ENCODE measurements at regions not wholly inside any gene's neighbourhood (a gene's known extent, or its start where the extent isn't known, plus 50 kb on each side); places are given as distances from the start of the nearest gene placed in this dataset.

DNA sequence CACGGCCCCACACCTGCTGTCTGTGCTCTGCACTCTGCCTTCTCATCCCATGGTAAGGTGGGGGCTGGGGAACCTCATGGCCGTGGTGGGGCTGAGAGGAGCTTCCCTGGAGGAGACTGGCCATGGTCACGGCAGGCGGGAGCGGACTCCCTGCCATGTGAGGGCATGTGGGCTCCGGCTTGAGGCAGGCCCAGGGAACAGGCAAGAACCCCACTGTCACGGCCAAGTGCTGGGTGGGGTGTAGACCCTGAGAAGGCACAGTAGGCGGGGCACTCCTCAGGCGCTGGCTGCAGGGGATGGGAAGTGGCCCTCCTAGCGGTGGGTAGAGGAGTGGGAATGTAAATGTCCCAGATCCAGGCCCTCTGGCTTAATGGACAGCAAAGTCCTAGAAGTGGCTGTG is 1262.7 kb downstream of the BRD1 start:
- ATAC-seq (replicated peaks in 1 of 4), result no peak
- CTCF ChIA-PET, result no interaction called here
- no peak for DNase-seq
- H3K36me3 Mint-ChIP-seq, result no peaks in the 10 kb centered on the region
- no peaks in the 10 kb centered on the region for H3K36me3 ChIP-seq (ENCODE audit: control insufficient read depth in 2 of 2, extremely low read depth in 1 of 2, insufficient read depth in 1 of 2, low read length in 1 of 2)
- no peaks in the 10 kb centered on the region for H3K9me3 ChIP-seq
- H3K4me3 ChIP-seq (ENCODE audit: control insufficient read depth in 1 of 2, extremely low read depth in 1 of 2, low read length in 1 of 2), result no peak overlapping the region
- H3K4me1 ChIP-seq (ENCODE audit: control insufficient read depth in 1 of 2, extremely low read depth in 1 of 2, insufficient read depth in 2 of 2, low read length in 2 of 2), result no peaks in the 10 kb centered on the region
- POLR2A ChIA-PET, result no interaction called here
- peaks cover 2 to 44% of the 10 kb centered on the region in 2 experiments for H3K27me3 ChIP-seq (replicated peaks in 1 of 2; ENCODE audit: control insufficient read depth in 2 of 2, extremely low read depth in 1 of 2, insufficient read depth in 2 of 2, low read length in 1 of 2)
- WGBS (ENCODE audit: insufficient coverage), result 81% methylated on average over 10 of the region's 10 CpGs
- peaks cover 15 to 18% of the 10 kb centered on the region in 2 donors for H3K27me3 Mint-ChIP-seq
- H3K27ac Mint-ChIP-seq, result no peak overlapping the region
- H3K4me1 Mint-ChIP-seq, result peaks cover 0 to 7% (median 7%) of the 10 kb centered on the region in 3 donors
- H3K27ac ChIP-seq (ENCODE audit: low read length), result no peak overlapping the region
- H3K4me3 Mint-ChIP-seq, result no peak overlapping the region
- H3K9me3 Mint-ChIP-seq, result peaks cover 0 to 2% (median 2%) of the 10 kb centered on the region in 3 donors

DNA sequence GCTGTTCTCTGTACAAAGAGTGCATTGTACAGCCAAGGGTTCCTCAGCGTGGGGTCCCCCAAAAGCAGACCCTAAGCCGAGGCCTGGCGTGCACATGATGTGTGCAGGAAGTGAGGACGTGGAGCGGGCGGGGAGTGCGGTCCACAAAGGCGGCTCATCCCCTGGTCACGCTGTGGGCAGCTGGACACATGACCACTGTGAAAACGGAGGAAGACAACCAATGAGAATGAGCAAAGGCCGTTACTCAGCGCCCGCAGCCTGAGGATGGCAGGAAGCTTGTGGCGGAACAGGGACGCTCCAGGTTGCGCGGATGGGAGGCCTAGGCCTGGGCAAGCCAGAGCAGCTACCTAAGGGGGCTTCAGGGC is 1263.7 kb downstream of the BRD1 start:
- CTCF ChIA-PET, result no interaction called here
- ATAC-seq (replicated peaks in 1 of 4) (no peak), DNase-seq (no peak)
- no peak overlapping the region for H3K4me3 Mint-ChIP-seq
- no peaks in the 10 kb centered on the region for H3K36me3 ChIP-seq (ENCODE audit: control insufficient read depth in 2 of 2, extremely low read depth in 1 of 2, insufficient read depth in 1 of 2, low read length in 1 of 2)
- H3K4me3 ChIP-seq (ENCODE audit: control insufficient read depth in 1 of 2, extremely low read depth in 1 of 2, low read length in 1 of 2), result no peak overlapping the region
- H3K4me1 Mint-ChIP-seq, result peaks cover 0 to 7% (median 7%) of the 10 kb centered on the region in 3 donors
- no peaks in the 10 kb centered on the region for H3K9me3 Mint-ChIP-seq
- no peaks in the 10 kb centered on the region for H3K9me3 ChIP-seq
- H3K27ac Mint-ChIP-seq, result no peak overlapping the region
- peaks cover 2 to 46% of the 10 kb centered on the region in 2 experiments for H3K27me3 ChIP-seq (replicated peaks in 1 of 2; ENCODE audit: control insufficient read depth in 2 of 2, extremely low read depth in 1 of 2, insufficient read depth in 2 of 2, low read length in 1 of 2)
- POLR2A ChIA-PET, result no interaction called here
- H3K27me3 Mint-ChIP-seq, result peaks cover 10 to 16% of the 10 kb centered on the region in 2 donors
- H3K36me3 Mint-ChIP-seq, result no peaks in the 10 kb centered on the region
- no peak overlapping the region for H3K27ac ChIP-seq (ENCODE audit: low read length)
- no peaks in the 10 kb centered on the region for H3K4me1 ChIP-seq (ENCODE audit: control insufficient read depth in 1 of 2, extremely low read depth in 1 of 2, insufficient read depth in 2 of 2, low read length in 2 of 2)
- WGBS (ENCODE audit: insufficient coverage), result 90% methylated on average over 17 of the region's 17 CpGs

DNA sequence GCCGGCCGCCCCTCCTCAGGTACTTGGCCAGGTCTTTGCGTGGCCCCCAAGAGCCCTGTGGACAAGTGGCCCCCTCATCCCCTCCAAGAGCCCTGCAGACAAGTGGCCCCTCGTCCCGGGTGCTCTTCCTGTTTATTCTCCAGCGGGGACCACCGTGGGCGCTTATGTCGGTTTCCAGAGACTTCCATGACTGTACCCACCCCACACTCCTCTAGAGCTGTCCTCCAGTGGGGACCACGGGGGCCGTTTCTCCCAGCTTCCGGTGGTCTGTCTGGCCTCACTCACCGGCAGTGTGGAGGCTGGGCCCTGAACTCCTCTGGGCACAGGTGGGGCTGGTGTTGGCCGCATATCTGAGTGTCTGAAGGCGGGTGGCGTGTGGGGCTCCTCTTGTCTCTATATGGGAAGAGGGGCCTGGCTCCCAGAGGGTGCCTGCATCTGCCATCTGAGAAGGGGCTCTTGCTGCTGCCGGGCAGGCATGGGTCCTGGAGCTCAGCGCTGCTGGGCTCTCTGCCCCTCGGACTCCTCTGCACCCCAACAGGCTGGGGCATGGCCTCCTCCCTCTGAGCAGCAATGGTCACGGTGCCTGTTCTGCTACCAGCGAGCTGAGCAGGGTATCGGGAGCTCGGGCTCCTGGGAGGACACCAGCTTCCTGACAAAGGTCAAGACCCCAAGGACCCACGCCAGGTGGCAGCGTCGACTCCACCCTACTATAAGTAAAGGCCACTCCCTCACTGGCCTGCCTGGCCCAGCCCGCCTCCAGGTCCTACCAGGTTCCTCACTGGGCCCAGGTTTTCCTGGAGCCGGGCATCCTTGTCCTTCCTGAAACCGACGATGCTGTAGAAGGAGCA is 1264.3 kb downstream of the BRD1 start:
- Mint-ChIP-seq H3K27me3 (peaks cover 9 to 15% of the 10 kb centered on the region in 2 donors), H3K9me3 (no peaks in the 10 kb centered on the region), H3K27ac (no peak overlapping the region), H3K36me3 (no peaks in the 10 kb centered on the region), H3K4me3 (no peak overlapping the region), H3K4me1 (peaks cover 0 to 7% (median 7%) of the 10 kb centered on the region in 3 donors)
- peaks cover 2 to 45% of the 10 kb centered on the region in 2 experiments for H3K27me3 ChIP-seq (replicated peaks in 1 of 2; ENCODE audit: control insufficient read depth in 2 of 2, extremely low read depth in 1 of 2, insufficient read depth in 2 of 2, low read length in 1 of 2)
- H3K9me3 ChIP-seq, result no peaks in the 10 kb centered on the region
- no peaks in the 10 kb centered on the region for H3K4me1 ChIP-seq (ENCODE audit: control insufficient read depth in 1 of 2, extremely low read depth in 1 of 2, insufficient read depth in 2 of 2, low read length in 2 of 2)
- ATAC-seq (replicated peaks in 1 of 4) (no peak), DNase-seq (no peak)
- H3K4me3 ChIP-seq (ENCODE audit: control insufficient read depth in 1 of 2, extremely low read depth in 1 of 2, low read length in 1 of 2), result no peak overlapping the region
- CTCF ChIA-PET, result no interaction called here
- 84% methylated on average over 21 of the region's 30 CpGs for whole genome bisulfite sequencing (ENCODE audit: insufficient coverage)
- POLR2A ChIA-PET, result no interaction called here
- H3K27ac ChIP-seq (ENCODE audit: low read length), result no peak overlapping the region
- H3K36me3 ChIP-seq (ENCODE audit: control insufficient read depth in 2 of 2, extremely low read depth in 1 of 2, insufficient read depth in 1 of 2, low read length in 1 of 2), result no peaks in the 10 kb centered on the region

DNA sequence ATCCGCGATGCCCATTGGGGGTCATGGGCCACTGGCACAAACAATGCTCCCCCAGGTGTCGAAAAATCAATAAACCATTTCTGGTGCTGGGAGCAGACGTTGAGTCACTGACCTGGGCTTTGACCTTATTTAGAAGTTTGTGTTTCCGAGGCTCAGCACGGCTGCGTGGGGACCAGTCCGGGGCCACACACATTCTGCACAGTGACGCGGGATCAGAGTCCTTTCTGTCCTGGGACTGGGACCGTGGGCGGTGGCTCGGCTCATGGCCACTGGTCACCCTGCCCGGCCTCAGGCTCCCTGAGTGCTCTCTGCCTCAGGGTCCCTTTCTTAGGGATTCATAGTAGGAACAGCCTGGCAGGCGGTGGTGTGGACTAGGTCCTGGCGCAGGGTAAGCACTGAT is 1266.0 kb downstream of the BRD1 start:
- peaks cover 4% of the 10 kb centered on the region in 2 donors for H3K27me3 Mint-ChIP-seq
- Histone ChIP-seq H3K27me3 (replicated peaks in 1 of 2; ENCODE audit: control insufficient read depth in 2 of 2, extremely low read depth in 1 of 2, insufficient read depth in 2 of 2, low read length in 1 of 2) (peaks cover 2 to 30% of the 10 kb centered on the region in 2 experiments), H3K27ac (ENCODE audit: low read length) (no peak overlapping the region), H3K4me1 (ENCODE audit: control insufficient read depth in 1 of 2, extremely low read depth in 1 of 2, insufficient read depth in 2 of 2, low read length in 2 of 2) (no peaks in the 10 kb centered on the region), H3K9me3 (no peaks in the 10 kb centered on the region), H3K4me3 (ENCODE audit: control insufficient read depth in 1 of 2, extremely low read depth in 1 of 2, low read length in 1 of 2) (no peak overlapping the region), H3K36me3 (ENCODE audit: control insufficient read depth in 2 of 2, extremely low read depth in 1 of 2, insufficient read depth in 1 of 2, low read length in 1 of 2) (no peaks in the 10 kb centered on the region)
- no peaks in the 10 kb centered on the region for H3K9me3 Mint-ChIP-seq
- H3K36me3 Mint-ChIP-seq, result no peaks in the 10 kb centered on the region
- H3K27ac Mint-ChIP-seq, result no peak overlapping the region
- 95% methylated on average over 15 of the region's 16 CpGs for WGBS (ENCODE audit: insufficient coverage)
- ChIA-PET CTCF (no interaction called here), POLR2A (no interaction called here)
- no peak for ATAC-seq (replicated peaks in 1 of 4)
- no peak for DNase-seq
- H3K4me3 Mint-ChIP-seq, result no peak overlapping the region
- peaks cover 0 to under 1% (median under 1%) of the 10 kb centered on the region in 3 donors for H3K4me1 Mint-ChIP-seq

DNA sequence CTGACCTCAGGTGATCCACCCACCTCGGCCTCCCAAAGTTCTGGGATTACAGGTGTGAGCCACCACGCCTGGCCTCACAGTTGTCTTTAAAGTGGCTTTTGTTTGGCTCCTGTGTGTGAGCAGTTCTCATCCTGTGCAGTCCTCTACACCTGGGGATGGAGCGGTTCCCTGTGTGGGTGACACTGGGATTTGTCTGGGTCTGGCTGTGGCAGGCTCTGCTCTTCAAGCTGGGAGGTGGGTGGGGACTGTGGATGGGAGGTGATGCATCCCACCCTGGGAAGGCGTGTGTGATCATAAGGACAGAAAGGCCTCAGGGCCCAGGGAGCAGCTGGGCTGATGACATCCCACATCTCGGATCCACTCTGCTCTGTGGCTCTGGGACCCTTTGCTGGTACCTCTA is 1266.8 kb downstream of the BRD1 start:
- ChIA-PET CTCF (no interaction called here), POLR2A (no interaction called here)
- no peaks in the 10 kb centered on the region for H3K9me3 ChIP-seq
- Mint-ChIP-seq H3K9me3 (no peaks in the 10 kb centered on the region), H3K27me3 (peaks cover 3 to 4% of the 10 kb centered on the region in 2 donors), H3K27ac (no peak overlapping the region), H3K36me3 (no peaks in the 10 kb centered on the region), H3K4me3 (no peak overlapping the region), H3K4me1 (no peaks in the 10 kb centered on the region)
- H3K36me3 ChIP-seq (ENCODE audit: control insufficient read depth in 2 of 2, extremely low read depth in 1 of 2, insufficient read depth in 1 of 2, low read length in 1 of 2), result no peaks in the 10 kb centered on the region
- H3K27me3 ChIP-seq (replicated peaks in 1 of 2; ENCODE audit: control insufficient read depth in 2 of 2, extremely low read depth in 1 of 2, insufficient read depth in 2 of 2, low read length in 1 of 2), result peaks cover 0 to 26% of the 10 kb centered on the region in 2 experiments
- H3K27ac ChIP-seq (ENCODE audit: low read length), result no peak overlapping the region
- WGBS (ENCODE audit: insufficient coverage), result 89% methylated on average over 5 of the region's 5 CpGs
- DNase-seq, result no peak
- H3K4me1 ChIP-seq (ENCODE audit: control insufficient read depth in 1 of 2, extremely low read depth in 1 of 2, insufficient read depth in 2 of 2, low read length in 2 of 2), result no peaks in the 10 kb centered on the region
- ATAC-seq (replicated peaks in 1 of 4), result no peak
- no peak overlapping the region for H3K4me3 ChIP-seq (ENCODE audit: control insufficient read depth in 1 of 2, extremely low read depth in 1 of 2, low read length in 1 of 2)

DNA sequence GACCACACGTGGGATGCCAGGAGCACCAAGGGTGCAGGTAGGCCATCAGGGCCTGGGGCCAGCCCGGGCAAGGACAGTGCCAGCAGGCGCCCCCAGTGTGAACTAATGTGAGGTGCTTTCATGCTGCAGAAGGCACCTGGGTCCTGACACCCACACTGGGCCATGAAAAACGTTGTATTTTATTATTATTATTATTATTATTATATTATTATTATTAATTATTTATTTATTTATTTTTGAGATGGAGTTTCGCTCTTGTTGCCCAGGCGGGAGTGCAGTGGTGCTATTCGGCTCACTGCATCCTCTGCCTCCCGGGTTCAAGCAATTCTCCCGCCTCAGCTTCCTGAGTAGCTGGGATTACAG is 1267.3 kb downstream of the BRD1 start:
- WGBS (ENCODE audit: insufficient coverage), result 80% methylated on average over 2 of the region's 9 CpGs
- Mint-ChIP-seq H3K9me3 (no peaks in the 10 kb centered on the region), H3K4me3 (no peak overlapping the region), H3K27me3 (peaks cover 3 to 4% of the 10 kb centered on the region in 2 donors), H3K36me3 (no peaks in the 10 kb centered on the region), H3K4me1 (no peaks in the 10 kb centered on the region), H3K27ac (no peak overlapping the region)
- CTCF ChIA-PET, result no interaction called here
- H3K9me3 ChIP-seq, result no peaks in the 10 kb centered on the region
- ATAC-seq (replicated peaks in 1 of 4) (no peak), DNase-seq (no peak)
- POLR2A ChIA-PET, result no interaction called here
- H3K4me1 ChIP-seq (ENCODE audit: control insufficient read depth in 1 of 2, extremely low read depth in 1 of 2, insufficient read depth in 2 of 2, low read length in 2 of 2), result no peaks in the 10 kb centered on the region
- peaks cover 0 to 26% of the 10 kb centered on the region in 2 experiments for H3K27me3 ChIP-seq (replicated peaks in 1 of 2; ENCODE audit: control insufficient read depth in 2 of 2, extremely low read depth in 1 of 2, insufficient read depth in 2 of 2, low read length in 1 of 2)
- no peaks in the 10 kb centered on the region for H3K36me3 ChIP-seq (ENCODE audit: control insufficient read depth in 2 of 2, extremely low read depth in 1 of 2, insufficient read depth in 1 of 2, low read length in 1 of 2)
- H3K27ac ChIP-seq (ENCODE audit: low read length), result no peak overlapping the region
- H3K4me3 ChIP-seq (ENCODE audit: control insufficient read depth in 1 of 2, extremely low read depth in 1 of 2, low read length in 1 of 2), result no peak overlapping the region

Data from T-cell (primary cell).